ENCODE measurements at regions not wholly inside any gene's neighbourhood (a gene's known extent, or its start where the extent isn't known, plus 50 kb on each side); places are given as distances from the start of the nearest gene placed in this dataset.

GRCh38 chr6:92376691-92377090 lies 1042.7 kb downstream of the EPHA7 start:
- H3K27me3 ChIP-seq (ENCODE audit: control insufficient read depth in 4 of 4, insufficient read depth in 4 of 4, low read length in 3 of 4) = no peaks in the 10 kb centered on the region
- DNase-seq (ENCODE audit: low spot score) = no peak
- H3K27ac ChIP-seq (ENCODE audit: low read depth in 1 of 2, low read length in 2 of 2) = no peak overlapping the region
- TF ChIP-seq, protein P1, sequence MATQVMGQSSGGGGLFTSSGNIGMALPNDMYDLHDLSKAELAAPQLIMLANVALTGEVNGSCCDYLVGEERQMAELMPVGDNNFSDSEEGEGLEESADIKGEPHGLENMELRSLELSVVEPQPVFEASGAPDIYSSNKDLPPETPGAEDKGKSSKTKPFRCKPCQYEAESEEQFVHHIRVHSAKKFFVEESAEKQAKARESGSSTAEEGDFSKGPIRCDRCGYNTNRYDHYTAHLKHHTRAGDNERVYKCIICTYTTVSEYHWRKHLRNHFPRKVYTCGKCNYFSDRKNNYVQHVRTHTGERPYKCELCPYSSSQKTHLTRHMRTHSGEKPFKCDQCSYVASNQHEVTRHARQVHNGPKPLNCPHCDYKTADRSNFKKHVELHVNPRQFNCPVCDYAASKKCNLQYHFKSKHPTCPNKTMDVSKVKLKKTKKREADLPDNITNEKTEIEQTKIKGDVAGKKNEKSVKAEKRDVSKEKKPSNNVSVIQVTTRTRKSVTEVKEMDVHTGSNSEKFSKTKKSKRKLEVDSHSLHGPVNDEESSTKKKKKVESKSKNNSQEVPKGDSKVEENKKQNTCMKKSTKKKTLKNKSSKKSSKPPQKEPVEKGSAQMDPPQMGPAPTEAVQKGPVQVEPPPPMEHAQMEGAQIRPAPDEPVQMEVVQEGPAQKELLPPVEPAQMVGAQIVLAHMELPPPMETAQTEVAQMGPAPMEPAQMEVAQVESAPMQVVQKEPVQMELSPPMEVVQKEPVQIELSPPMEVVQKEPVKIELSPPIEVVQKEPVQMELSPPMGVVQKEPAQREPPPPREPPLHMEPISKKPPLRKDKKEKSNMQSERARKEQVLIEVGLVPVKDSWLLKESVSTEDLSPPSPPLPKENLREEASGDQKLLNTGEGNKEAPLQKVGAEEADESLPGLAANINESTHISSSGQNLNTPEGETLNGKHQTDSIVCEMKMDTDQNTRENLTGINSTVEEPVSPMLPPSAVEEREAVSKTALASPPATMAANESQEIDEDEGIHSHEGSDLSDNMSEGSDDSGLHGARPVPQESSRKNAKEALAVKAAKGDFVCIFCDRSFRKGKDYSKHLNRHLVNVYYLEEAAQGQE (IDR thresholded peaks at IDR 0.05) = no peak
- TF ChIP-seq EGR1 (IDR thresholded peaks at IDR 0.05; ENCODE audit: low read depth in 2 of 2) = no peak
- no peaks in the 10 kb centered on the region for H3K4me1 ChIP-seq (ENCODE audit: control insufficient read depth in 4 of 4, insufficient read depth in 4 of 4, low read length in 3 of 4)
- H3K4me3 ChIP-seq (ENCODE audit: low read depth in 1 of 3, low read length in 3 of 3) = no peak overlapping the region
- H3K9me3 ChIP-seq (ENCODE audit: control insufficient read depth in 4 of 4, low read length in 3 of 4) = no peaks in the 10 kb centered on the region
- H3K36me3 ChIP-seq (ENCODE audit: control insufficient read depth in 4 of 4, insufficient read depth in 3 of 4, low read depth in 1 of 4, low read length in 3 of 4) = no peaks in the 10 kb centered on the region
- 68% methylated on average over 3 of the region's 3 CpGs for WGBS
- H3K9ac ChIP-seq (ENCODE audit: low read depth in 1 of 2, low read length in 2 of 2) = no peak overlapping the region

DNA sequence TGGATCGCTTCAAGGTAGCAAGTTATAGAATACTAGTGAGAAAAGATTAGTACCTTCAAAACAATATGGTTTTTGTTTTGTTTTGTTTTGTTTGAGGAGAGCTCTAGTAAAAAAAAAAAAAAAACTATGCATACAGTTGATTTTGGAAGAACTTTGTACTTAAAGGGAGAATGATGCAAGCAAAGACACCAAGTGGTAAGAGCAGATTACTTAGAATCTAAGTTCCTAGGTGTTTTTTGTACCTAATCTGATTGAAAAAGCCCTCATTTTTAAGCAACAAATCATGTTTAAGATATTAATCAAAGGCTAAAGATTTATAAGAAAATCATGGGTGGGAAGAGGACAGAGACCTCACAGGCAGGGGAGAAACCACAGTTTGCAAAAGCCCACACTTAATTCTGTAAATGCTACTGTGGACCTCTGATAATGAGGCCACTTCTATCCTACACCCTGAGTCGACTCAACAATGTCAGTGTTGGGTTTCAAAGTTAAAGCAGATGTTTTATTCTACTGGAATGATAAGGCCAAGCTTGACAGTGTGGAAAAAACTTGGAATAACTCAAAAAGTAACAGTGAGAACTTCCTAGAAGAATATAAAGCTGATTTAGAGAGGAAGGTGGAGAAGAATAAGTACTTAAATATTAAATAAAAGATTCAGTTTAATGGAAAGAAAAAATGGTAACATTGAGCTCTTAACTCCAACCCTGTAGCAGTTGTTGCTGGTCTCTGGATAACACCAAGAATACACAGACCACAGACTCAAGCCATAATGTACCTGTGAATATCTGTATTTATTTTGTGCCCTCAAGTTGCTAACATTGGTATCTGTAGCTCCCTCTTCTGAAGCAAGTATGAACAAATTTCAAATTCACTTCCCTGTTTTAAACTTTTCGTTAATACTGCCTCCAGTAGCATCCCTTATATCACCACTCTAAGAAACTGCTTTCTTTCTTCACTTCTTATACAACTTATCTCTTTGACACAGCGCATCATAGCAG lies 1047.8 kb downstream of the EPHA7 start:
- Histone ChIP-seq H3K27ac (ENCODE audit: low read depth in 1 of 2, low read length in 2 of 2) (no peak overlapping the region), H3K9ac (ENCODE audit: low read depth in 1 of 2, low read length in 2 of 2) (no peak overlapping the region), H3K36me3 (ENCODE audit: control insufficient read depth in 4 of 4, insufficient read depth in 3 of 4, low read depth in 1 of 4, low read length in 3 of 4) (no peaks in the 10 kb centered on the region), H3K27me3 (ENCODE audit: control insufficient read depth in 4 of 4, insufficient read depth in 4 of 4, low read length in 3 of 4) (no peaks in the 10 kb centered on the region), H3K4me1 (ENCODE audit: control insufficient read depth in 4 of 4, insufficient read depth in 4 of 4, low read length in 3 of 4) (no peaks in the 10 kb centered on the region), H3K4me3 (ENCODE audit: low read depth in 1 of 3, low read length in 3 of 3) (no peak overlapping the region), H3K9me3 (ENCODE audit: control insufficient read depth in 4 of 4, low read length in 3 of 4) (peaks cover 0 to 2% (median 0%) of the 10 kb centered on the region in 4 donors)
- WGBS = 75% methylated on average over 4 of the region's 4 CpGs
- TF ChIP-seq, protein P2, sequence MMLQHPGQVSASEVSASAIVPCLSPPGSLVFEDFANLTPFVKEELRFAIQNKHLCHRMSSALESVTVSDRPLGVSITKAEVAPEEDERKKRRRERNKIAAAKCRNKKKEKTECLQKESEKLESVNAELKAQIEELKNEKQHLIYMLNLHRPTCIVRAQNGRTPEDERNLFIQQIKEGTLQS (IDR thresholded peaks at IDR 0.05) = no peak
- TF ChIP-seq EGR1 (IDR thresholded peaks at IDR 0.05; ENCODE audit: low read depth in 2 of 2) = no peak
- TF ChIP-seq, protein P3, sequence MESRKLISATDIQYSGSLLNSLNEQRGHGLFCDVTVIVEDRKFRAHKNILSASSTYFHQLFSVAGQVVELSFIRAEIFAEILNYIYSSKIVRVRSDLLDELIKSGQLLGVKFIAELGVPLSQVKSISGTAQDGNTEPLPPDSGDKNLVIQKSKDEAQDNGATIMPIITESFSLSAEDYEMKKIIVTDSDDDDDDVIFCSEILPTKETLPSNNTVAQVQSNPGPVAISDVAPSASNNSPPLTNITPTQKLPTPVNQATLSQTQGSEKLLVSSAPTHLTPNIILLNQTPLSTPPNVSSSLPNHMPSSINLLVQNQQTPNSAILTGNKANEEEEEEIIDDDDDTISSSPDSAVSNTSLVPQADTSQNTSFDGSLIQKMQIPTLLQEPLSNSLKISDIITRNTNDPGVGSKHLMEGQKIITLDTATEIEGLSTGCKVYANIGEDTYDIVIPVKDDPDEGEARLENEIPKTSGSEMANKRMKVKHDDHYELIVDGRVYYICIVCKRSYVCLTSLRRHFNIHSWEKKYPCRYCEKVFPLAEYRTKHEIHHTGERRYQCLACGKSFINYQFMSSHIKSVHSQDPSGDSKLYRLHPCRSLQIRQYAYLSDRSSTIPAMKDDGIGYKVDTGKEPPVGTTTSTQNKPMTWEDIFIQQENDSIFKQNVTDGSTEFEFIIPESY (IDR thresholded peaks at IDR 0.05) = no peak
- no peak for TF ChIP-seq MAX (IDR thresholded peaks at IDR 0.05)
- TF ChIP-seq RXRA (IDR thresholded peaks at IDR 0.05) = no peak
- no peak for TF ChIP-seq NR2F2 (IDR thresholded peaks at IDR 0.05)
- TF ChIP-seq, protein P1 (IDR thresholded peaks at IDR 0.05) = no peak
- TF ChIP-seq CTCF (IDR thresholded peaks at IDR 0.05; ENCODE audit: low read depth, low read length, missing input control) = no peak
- no peak for TF ChIP-seq GABPA (IDR thresholded peaks at IDR 0.05 in 1 of 2, conservative IDR thresholded peaks at IDR 0.05 in 1 of 2)
- no peak for TF ChIP-seq RAD21 (IDR thresholded peaks at IDR 0.05)
- no peak for DNase-seq (ENCODE audit: low spot score)

Measured in liver (tissue), 8 donors.